GM12878 (cell line): ENCODE measurements at regions not wholly inside any gene's neighbourhood (a gene's known extent, or its start where the extent isn't known, plus 50 kb on each side); places are given as distances from the start of the nearest gene placed in this dataset.

Experiments
- ATAC-seq: fragments of 200-7000 bp; cut with Tn5 transposase; 3 replicates; pipeline ENCODE4 v1.9.1; 2020; ENCODE audit warnings: mild to moderate bottlenecking, moderate library complexity
- BruUV-seq: library from RNA; stranded (reverse); fragments of 400-500 nt; replicated peaks from 2 replicates; lab custom pipeline; 2021; lab: Mats Ljungman, UMichigan
- CTCF ChIA-PET: fragments of 300-600 bp; sonication (Branson Sonifier 250); formaldehyde crosslinking; extraction: SDS; loops from one replicate; lab custom pipeline; 2021; ENCODE audit warnings: inconsistent platforms; lab: Yijun Ruan, JAX
- POLR2A ChIA-PET: fragments of 350-600 bp; formaldehyde crosslinking; extraction: SDS; loops from one replicate; lab custom pipeline; 2021; ENCODE audit warnings: inconsistent platforms; lab: Charles Lee
- RAD21 ChIA-PET: fragments of 300-600 bp; sonication (Branson Sonifier 250); formaldehyde crosslinking; loops from one replicate; lab custom pipeline; 2023; ENCODE audit warnings: antibody characterized with exemption; ENCODE audit not compliant: unreplicated experiment; lab: Charles Lee
- SMC1A ChIA-PET: fragments of 300-600 bp; sonication (Branson Sonifier 250); formaldehyde crosslinking; loops from one replicate; lab custom pipeline; 2023; ENCODE audit not compliant: unreplicated experiment, uncharacterized antibody; lab: Charles Lee
- DNase-seq: peaks from one replicate; pipeline ENCODE4 v3.0.0-alpha.2; 2011; ENCODE audit warnings: low read depth, low spot score
- FAIRE-seq: peaks from 3 replicates; lab custom pipeline; 2011; peaks lifted over from hg19 to GRCh38; lab: Jason Lieb, UNC
- H2AFZ ChIP-seq: 2 replicates; pipeline ENCODE4 v1.6.0; 2011; ENCODE audit warnings: low read depth, low read length, control low read depth; ENCODE audit not compliant: control insufficient read depth
- H3K27ac ChIP-seq: 2 replicates; pipeline ENCODE4 v1.5.1; 2011; ENCODE audit warnings: control low read depth; ENCODE audit not compliant: control insufficient read depth, insufficient read depth
- H3K27me3 ChIP-seq, 2 experiments: replicated peaks in 1 of 2; 2 replicates each; pipeline versions ENCODE4 v1.6.0 to v1.6.1; 2011; ENCODE audit warnings: low read length in 1 of 2; ENCODE audit not compliant: control insufficient read depth in 2 of 2, insufficient read depth in 2 of 2
- H3K36me3 ChIP-seq, 2 experiments: 2 replicates each; pipeline ENCODE4 v1.5.1; 2011; ENCODE audit warnings: low read length in 1 of 2; ENCODE audit not compliant: control insufficient read depth in 2 of 2, insufficient read depth in 2 of 2
- H3K4me1 ChIP-seq: 2 replicates; pipeline ENCODE4 v1.6.1; 2011; ENCODE audit warnings: mild to moderate bottlenecking, low read length, moderate library complexity, mixed read lengths; ENCODE audit not compliant: control insufficient read depth, insufficient read depth
- H3K4me2 ChIP-seq: 2 replicates; pipeline ENCODE4 v1.6.0; 2011; ENCODE audit warnings: control low read depth; ENCODE audit not compliant: control insufficient read depth, insufficient read depth
- H3K4me3 ChIP-seq: fragments of 200-600 bp; sonication (generic); 2 replicates; pipeline ENCODE4 v1.5.1; 2016
- H3K79me2 ChIP-seq: 2 replicates; pipeline ENCODE4 v1.6.0; 2011; ENCODE audit warnings: low read length; ENCODE audit not compliant: control insufficient read depth, insufficient read depth
- H3K9ac ChIP-seq: 2 replicates; pipeline ENCODE4 v1.8.0; 2011; ENCODE audit warnings: low read length, control low read depth, mixed read lengths; ENCODE audit not compliant: control insufficient read depth, insufficient read depth
- H3K9me3 ChIP-seq: replicated peaks from 3 replicates; pipeline ENCODE4 v1.5.1; 2011; ENCODE audit warnings: mild to moderate bottlenecking, low read length; ENCODE audit not compliant: control insufficient read depth, insufficient read depth
- H4K20me1 ChIP-seq: 2 replicates; pipeline ENCODE4 v1.6.0; 2011; ENCODE audit not compliant: control insufficient read depth, insufficient read depth
- BHLHE40 ChIP-seq, 2 experiments: fragments of 450-650 bp in 1 of 2; IDR thresholded peaks; 2 replicates each; pipeline ENCODE4 v1.6.1; 2011 to 2017; ENCODE audit warnings: low read depth in 2 of 2, borderline replicate concordance in 1 of 2, improper control_type of control experiment in 1 of 2, low read length in 1 of 2, mild to moderate bottlenecking in 1 of 2
- BRCA1 ChIP-seq: IDR thresholded peaks from 2 replicates; pipeline ENCODE4 v1.6.1; 2011; ENCODE audit warnings: low read depth, low read length, improper control_type of control experiment
- CBX3 ChIP-seq: fragments of 200-600 bp; sonication (generic); IDR thresholded peaks from 2 replicates; pipeline ENCODE4 v1.6.1; 2016; ENCODE audit warnings: low read depth, borderline replicate concordance
- ETV6 ChIP-seq, 2 experiments: fragments of 450-650 bp in 1 of 2; IDR thresholded peaks in 1 of 2; conservative IDR thresholded peaks in 1 of 2; 2 replicates each; pipeline ENCODE4 v1.6.1; 2014; ENCODE audit warnings: antibody characterized with exemption in 1 of 2, borderline replicate concordance in 1 of 2, low read depth in 1 of 2, mild to moderate bottlenecking in 1 of 2, moderate library complexity in 1 of 2
- FOS ChIP-seq: IDR thresholded peaks from 3 replicates; pipeline ENCODE4 v1.6.1; 2011; ENCODE audit warnings: borderline replicate concordance; ENCODE audit not compliant: insufficient read length; ENCODE audit errors: extremely low read depth
- FOXM1 ChIP-seq: IDR thresholded peaks from 2 replicates; pipeline ENCODE4 v1.6.1; 2012; ENCODE audit warnings: low read depth, mild to moderate bottlenecking, inconsistent platforms, low read length, moderate library complexity
- HCFC1 ChIP-seq: fragments of 150-350 bp; IDR thresholded peaks from 2 replicates; pipeline ENCODE4 v1.6.1; 2014; ENCODE audit warnings: low read length
- MTA3 ChIP-seq: IDR thresholded peaks from 2 replicates; pipeline ENCODE4 v1.6.1; 2012; ENCODE audit warnings: low read length, inconsistent platforms, borderline replicate concordance
- MXI1 ChIP-seq: fragments of 150-350 bp; IDR thresholded peaks from 2 replicates; pipeline ENCODE4 v1.6.1; 2011; ENCODE audit warnings: low read depth, mild to moderate bottlenecking, inconsistent platforms, low read length, improper control_type of control experiment
- NFYA ChIP-seq: IDR thresholded peaks from 2 replicates; pipeline ENCODE4 v1.6.1; 2011; ENCODE audit warnings: low read depth, mild to moderate bottlenecking, low read length, improper control_type of control experiment, borderline replicate concordance
- NR2C2 ChIP-seq: IDR thresholded peaks from 2 replicates; pipeline ENCODE4 v1.6.1; 2011; ENCODE audit warnings: borderline replicate concordance, low read depth; ENCODE audit not compliant: control insufficient read depth, insufficient read length
- PAX5 ChIP-seq: IDR thresholded peaks from 2 replicates; pipeline ENCODE4 v1.6.1; 2011; ENCODE audit warnings: low read depth, low read length, borderline replicate concordance
- PKNOX1 ChIP-seq: fragments of 450-650 bp; IDR thresholded peaks from 2 replicates; pipeline ENCODE4 v1.6.1; 2016; ENCODE audit warnings: mild to moderate bottlenecking
- REST ChIP-seq: IDR thresholded peaks from 2 replicates; pipeline ENCODE4 v1.6.1; 2012; ENCODE audit warnings: mild to moderate bottlenecking, low read depth, low read length
- ZBTB40 ChIP-seq: fragments of 450-650 bp; IDR thresholded peaks from 2 replicates; pipeline ENCODE4 v1.6.1; 2016; ENCODE audit warnings: mild to moderate bottlenecking, moderate library complexity, borderline replicate concordance
- ZZZ3 ChIP-seq: IDR thresholded peaks from 2 replicates; pipeline ENCODE4 v1.6.1; 2011; ENCODE audit warnings: low read depth; ENCODE audit not compliant: control insufficient read depth, insufficient read length
- in situ Hi-C: fragments of 300-500 bp; cut with MboI; formaldehyde crosslinking; loops from 9 replicates; pipeline ENCODE4 v1.14.3; 2018; ENCODE audit warnings: mixed read lengths
- intact Hi-C: fragments of 100-400 bp; cut with micrococcal nuclease; formaldehyde crosslinking; loops from one replicate; pipeline ENCODE4 v1.14.2; 2022; ENCODE audit not compliant: unreplicated experiment

GRCh38 chr11:26193694-26194365 is 138.1 kb upstream of the ANO3 start:
- POLR2A ChIA-PET = no interaction called here
- DNase-seq = no peak
- FAIRE-seq = no peak
- CTCF ChIA-PET = no interaction called here
- Histone ChIP-seq H3K27me3 (no peaks in the 10 kb centered on the region), H3K9me3 (no peaks in the 10 kb centered on the region), H3K79me2 (no peaks in the 10 kb centered on the region), H2AFZ (no peak overlapping the region), H3K4me2 (no peak overlapping the region), H3K36me3 (no peaks in the 10 kb centered on the region), H4K20me1 (no peaks in the 10 kb centered on the region), H3K4me3 (no peak overlapping the region), H3K4me1 (no peaks in the 10 kb centered on the region), H3K9ac (no peak overlapping the region), H3K27ac (no peak overlapping the region)
- intact Hi-C loops (no loop called here), in situ Hi-C loops (no loop called here)
- SMC1A ChIA-PET = no interaction called here
- no peak for ATAC-seq
- BruUV-seq = no TSS peak
- RAD21 ChIA-PET = no interaction called here
- TF ChIP-seq HCFC1 = no peak
- no peak for TF ChIP-seq MTA3
- no peak for TF ChIP-seq REST
- TF ChIP-seq MXI1 = no peak
- TF ChIP-seq BHLHE40 (IDR thresholded peaks at IDR 0.05; ENCODE audit: borderline replicate concordance in 1 of 2, low read depth in 2 of 2, low read length in 1 of 2) = no peak
- no peak for TF ChIP-seq NR2C2
- no peak for TF ChIP-seq BRCA1
- no peak for TF ChIP-seq ZZZ3
- TF ChIP-seq FOS = no peak
- TF ChIP-seq ETV6 (conservative IDR thresholded peaks at IDR 0.05 in 1 of 2, IDR thresholded peaks at IDR 0.05 in 1 of 2; ENCODE audit: borderline replicate concordance in 1 of 2, low read depth in 1 of 2) = no peak
- no peak for TF ChIP-seq NFYA
- no peak for TF ChIP-seq CBX3
- TF ChIP-seq PAX5 = no peak
- TF ChIP-seq PKNOX1 = no peak
- TF ChIP-seq ZBTB40 = no peak
- TF ChIP-seq FOXM1 = no peak
